HCEC 1CT (cell line): ENCODE measurements at regions not wholly inside any gene's neighbourhood (a gene's known extent, or its start where the extent isn't known, plus 50 kb on each side); places are given as distances from the start of the nearest gene placed in this dataset.

ENCODE experiments used
- DNase-seq: peaks from one replicate; pipeline ENCODE4 v3.0.0-alpha.2; 2017

DNA sequence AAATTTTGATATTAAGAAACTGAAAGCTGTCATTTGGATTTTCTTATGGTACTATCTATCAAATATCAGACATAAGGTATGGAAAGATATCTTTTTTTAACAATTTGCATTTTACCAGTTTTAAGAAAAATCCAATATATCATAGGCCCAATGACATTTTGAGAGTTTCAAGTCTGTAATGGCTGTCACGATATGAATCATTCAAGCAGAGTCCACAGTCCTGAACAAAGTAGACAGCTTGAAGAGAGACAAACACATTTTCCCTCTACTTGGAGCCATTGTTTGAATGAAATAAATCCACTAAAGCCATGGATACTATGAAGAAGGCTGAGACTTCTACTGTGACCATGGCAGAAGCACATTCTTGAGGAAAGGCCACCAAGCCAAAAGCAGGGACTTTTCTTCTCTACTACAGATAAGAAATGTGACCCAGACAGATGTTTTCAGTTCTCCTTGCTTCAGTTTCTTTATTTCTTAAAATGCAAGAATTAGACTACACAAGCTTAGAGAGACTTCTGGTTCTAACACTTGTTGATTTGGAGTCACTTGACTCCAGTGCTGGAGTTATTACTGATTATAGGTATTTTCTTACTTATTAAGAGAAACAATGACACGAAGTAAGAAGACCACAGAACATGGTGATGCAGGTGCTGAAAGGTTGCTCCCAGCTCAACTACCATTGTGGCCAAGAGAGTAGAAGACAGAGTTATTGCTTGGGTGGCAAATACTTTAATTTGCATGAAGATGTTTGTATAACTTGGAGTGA, 429.1 kb downstream of the KIF20B start:
- no peak for DNase-seq

DNA sequence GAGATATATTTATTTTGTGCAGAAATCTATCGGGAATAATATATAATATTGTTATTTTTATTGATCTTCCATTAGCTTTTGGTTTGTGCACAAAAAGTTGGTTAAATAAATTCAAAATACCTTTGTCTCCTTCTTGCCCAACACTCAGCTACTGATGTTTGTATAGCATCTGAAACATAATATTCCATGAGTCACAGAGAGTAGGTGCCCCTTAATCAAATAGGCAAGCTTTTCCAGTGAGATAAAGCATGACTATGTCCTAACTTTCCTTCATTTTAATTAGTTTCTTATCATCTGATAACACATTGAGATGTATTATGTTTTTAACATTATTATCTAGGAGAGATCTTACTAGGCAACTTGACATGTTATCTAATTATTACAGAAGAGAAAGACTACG, 432.2 kb downstream of the KIF20B start:
- DNase-seq: no peak

DNA sequence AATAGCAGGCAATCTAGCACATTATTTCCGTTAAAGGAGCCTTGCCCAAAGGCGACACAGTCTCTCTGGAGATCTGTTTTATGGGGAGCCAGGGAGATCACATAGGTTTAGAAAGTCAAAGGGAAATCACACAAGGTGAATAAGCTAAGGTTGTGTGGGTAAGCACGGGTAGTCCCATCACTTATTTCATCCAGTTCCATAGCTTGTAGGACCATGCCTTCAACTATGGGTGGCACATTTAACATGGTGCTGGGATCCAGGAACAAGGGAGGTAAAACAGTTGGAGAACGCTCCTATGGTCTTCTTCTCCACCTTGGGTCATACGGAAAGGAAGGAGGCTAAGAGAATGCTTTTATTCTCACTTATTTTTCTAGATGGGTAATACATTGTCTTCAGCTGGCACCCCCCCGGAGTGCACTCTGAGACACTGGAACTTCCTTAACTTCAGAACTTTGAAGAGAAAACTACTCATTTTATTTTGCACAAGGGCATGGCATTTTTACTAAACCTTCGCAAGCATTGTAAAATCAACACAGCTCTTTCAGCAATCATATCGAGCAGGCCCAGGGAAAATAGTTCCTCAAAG, 435.4 kb downstream of the KIF20B start:
- DNase-seq: no peak

DNA sequence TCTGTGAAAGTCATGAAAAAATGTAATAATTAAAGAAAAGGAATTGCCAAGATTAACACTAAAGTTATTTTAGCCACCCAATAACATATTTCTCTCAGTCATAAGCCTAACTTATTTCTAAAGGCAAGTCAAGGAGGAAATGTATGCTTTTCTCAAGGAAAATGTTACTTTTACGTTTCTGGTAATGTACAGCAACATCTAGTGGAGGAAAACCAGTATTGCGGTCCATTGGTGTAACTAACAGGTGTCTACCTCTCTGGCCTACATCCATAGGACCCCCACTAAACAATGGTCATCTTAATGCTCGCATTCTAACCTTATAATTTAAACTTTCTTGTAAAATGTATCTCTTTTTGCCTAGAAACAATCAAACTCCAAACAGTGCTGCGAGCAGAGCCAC, 437.5 kb downstream of the KIF20B start:
- DNase-seq: peak; percentile 9

DNA sequence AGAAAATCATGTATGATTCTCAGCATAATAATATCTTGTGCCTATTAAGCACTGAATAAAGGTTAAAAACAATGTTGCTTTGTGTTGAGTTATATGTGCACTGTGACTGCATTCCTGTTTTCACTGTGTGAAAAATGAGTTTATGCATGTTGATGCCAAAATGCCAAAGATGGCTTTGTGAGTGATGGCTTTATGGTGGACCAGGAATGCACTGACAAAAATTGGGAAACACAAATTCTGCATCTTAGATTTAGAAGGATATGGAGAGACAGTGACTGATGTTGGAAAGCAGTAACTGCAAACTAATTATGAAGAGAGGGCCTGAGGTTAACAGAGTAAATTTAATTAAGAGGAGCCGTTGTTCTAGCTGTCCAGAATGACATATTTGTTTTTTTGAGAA, 440.4 kb downstream of the KIF20B start:
- DNase-seq: no peak

DNA sequence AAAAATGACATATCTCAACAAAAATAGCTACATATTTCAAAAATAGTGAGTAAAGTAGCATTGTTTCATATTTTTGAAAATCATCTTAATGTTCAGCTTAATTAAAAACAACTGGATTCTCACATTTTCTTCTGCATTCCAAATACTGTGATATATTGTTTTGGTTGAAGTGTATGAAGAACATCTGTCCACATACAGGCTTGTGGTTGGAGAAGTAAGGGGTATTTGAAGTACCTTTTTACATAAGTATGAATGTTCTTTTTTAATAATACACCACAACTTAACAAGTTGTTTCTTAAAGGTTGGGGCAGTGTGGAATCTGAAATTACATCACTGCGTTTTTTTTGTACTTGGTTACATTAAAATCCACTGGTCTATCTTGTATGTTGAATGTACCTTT, 442.5 kb downstream of the KIF20B start:
- no peak for DNase-seq

DNA sequence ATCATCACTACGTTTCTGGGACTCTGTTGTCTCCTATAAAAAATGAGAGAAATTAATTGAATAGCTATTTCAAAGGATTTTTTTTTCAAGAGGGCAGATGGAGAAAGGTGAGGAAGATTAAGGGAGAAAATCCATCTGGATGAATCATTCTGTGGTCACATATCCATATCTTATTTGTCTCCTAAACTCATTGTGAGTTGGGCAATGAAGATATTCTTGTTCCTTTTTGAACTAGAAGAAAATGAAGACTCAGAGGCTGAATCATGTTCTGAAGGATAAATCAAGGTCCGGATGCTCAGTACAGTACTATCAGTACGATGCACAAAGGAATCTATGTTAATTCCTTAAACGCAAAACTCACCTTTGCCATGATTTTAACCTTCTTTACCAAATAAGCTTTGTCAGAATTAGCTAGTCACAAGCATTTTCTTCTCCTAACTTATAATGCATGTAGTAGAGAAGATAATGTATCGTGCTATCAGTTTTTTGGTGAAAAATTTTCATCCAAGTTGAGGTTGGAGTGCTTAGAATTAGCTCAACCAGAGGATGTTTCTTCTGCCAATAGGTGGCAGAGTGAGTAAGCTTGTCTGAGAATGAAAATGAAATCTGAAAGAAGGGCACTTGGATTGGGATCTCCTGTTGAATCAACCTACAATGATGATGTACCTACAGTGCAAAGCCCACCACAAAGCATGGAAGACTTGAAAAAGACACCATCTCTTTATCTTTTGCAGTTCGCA, 446.9 kb downstream of the KIF20B start:
- peak; percentile 64 for DNase-seq

DNA sequence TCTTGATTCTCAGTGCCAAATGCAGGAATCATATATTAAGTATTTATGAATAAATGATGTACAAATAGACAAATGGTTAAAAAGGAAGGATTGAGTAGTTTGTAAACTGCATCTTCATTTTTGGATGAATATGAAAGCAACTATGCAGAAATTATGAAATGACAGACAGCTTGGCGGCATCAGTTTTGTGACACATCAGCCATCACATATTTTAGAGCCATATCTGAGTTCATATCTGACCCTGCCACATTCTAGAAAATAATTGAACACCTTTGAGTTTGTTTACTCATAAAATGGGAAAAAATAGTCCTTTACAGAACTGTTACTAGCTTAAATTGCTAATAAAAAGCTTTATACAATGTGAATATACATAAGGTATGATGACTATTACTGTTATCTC, 448.2 kb downstream of the KIF20B start:
- DNase-seq: no peak

DNA sequence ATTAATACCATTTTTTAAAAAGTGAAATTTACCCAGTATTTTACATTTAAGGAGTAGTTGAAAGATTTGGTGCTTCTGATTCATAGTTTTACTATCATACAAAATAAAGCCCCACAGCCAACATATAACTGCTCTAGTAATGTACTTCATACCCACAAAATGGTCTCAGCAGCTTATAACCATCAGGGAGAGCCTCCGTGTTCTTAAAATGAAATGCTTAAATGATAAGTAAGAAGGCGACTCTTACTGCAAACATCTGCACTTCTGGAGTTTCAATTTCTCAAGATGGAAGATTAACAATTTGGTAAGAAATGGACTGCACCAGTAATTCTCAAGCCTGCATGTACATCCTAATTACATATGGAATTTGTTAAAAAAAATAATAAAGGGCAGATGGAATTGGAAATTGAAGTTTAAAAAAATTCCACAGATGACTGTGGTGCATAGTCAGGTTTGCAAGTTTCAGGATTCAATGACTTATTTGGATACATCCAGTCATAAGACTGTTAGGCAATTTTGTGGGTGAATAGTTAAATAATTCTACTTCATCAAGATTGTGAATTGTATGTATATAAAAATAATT, 461.0 kb downstream of the KIF20B start:
- peak; percentile 91 for DNase-seq

DNA sequence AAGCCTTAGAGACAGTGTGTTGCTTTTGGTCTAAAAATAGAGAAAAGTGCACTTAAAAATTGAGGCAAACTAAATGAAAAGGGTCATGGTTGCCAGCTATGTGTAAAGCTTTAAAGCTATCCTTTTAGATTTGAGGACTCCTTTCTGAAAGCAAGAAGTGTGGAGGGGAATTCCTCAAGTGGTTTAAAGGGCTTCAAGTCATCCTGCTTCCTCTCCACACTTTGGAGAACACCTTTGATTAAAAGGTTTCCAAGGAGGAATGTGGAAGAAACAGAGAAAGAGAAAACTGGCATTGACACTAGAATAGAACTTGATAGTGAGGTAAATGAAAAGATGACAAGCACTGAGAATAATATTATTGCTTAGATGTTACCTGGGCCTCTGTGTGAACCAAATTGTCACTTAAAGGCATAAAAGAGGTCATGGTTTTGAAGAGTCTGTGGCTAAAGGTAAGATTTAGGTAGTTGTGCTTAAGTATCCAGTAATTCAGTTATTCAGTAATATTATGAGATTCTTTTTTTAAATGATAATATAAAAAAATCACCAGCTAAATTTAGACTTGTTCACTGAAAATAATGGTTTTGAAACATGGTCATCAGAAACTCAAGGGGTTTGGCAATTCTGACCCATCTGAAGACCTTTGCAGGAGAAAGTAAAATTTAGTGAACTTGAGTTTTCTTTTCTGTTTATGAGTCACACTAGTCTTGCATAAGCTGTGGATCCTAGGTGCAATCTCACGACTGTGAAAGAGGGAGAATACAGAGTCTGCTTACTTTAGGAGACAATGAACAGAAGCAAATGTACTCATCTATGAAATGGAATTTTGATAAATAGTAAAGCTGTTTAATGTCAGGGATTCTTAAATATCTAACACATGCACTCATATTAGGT, 466.0 kb downstream of the KIF20B start:
- peak; percentile 86 for DNase-seq

DNA sequence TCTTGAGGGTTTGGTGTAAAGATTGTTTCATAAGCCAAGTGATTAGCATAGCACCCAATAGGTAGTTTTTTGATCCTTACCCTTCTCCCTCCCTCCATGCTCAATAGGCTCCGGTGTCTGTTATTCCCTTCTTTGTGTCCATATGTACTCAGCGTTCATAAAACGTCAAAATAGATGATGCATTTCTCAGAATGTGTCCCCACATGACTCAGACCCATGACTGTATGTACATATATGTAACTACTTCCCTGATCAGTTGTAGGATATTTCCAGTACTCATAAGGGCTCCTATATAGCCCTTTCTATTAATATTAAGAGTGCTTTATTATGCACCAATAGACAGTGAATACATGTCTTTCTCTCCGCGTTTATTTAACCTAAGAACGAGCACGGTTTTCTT, 466.9 kb downstream of the KIF20B start:
- DNase-seq: peak; percentile 24

DNA sequence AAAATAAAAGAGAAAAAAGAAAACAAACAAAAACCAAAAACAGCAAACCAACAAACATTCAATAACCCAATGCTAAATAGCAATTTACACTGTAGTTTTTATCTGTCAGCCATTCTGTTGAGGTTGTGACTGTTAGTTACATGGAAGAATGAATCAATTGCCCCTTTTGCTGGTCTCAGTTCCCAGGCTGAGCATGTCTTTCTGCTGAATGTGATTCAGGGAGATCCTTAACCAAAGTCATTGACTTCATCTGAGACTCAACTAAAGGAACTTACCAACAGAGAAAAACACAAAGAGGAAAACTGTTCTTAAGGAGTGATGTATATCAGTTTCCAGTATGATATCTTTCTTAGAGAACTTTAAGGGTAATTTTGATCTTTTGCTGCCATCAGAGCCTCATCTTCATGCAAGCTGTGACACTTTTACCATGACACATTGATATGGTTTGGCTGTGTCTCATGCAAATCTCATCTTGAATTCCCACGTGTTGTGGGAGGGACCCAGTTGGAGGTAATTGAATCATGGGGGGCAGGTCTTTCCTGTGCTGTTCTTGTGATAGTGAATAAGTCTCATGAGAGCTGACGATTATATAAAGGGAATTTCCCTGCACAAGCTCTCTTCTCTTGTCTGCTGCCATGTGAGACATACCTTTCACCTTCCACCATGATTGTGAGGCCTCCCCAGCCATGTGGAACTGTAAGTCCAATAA, 469.8 kb downstream of the KIF20B start:
- no peak for DNase-seq

DNA sequence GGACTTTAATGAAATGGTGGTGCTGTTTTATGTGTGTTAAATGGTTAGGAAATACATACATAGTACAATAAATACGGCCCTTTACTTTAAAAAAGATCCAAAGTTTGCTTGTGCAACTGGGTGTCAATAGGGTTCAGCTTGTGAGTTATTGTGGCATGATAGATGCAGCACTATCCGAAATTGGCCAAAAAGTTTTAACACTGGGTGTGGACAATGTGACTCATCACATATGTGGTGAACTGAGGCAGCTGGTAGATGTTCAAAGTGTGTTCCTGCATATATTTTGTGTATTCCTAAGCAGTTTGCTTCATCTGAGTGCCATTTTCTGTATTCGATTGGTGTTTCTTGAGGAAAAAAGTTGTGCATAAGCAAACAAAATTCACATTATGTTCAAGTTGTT, 473.1 kb downstream of the KIF20B start:
- no peak for DNase-seq

DNA sequence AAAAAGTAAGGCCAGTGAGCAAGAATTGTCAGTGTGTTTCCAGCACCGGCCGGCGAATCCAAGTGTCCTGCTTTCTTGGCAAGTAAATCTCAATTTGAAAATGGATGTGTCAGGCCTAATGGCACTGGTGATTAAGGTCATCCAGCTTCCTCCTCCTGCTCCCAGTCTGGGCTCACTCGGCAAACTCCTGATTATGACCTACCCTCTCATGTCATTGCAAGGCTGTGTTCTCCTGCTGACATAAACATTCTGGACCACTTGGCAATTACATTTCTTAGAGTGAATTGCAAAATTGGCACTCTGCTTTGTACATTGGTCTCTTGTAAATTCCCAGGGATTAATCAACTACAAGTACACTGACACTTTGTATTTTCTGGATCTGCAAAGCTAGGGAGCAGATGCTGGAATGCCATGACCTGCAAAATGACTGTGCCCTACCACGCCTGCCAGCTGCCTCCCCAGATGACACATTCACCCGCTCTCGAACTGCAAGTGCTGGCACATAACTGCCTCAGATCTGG, 473.8 kb downstream of the KIF20B start:
- DNase-seq: peak; percentile 32

DNA sequence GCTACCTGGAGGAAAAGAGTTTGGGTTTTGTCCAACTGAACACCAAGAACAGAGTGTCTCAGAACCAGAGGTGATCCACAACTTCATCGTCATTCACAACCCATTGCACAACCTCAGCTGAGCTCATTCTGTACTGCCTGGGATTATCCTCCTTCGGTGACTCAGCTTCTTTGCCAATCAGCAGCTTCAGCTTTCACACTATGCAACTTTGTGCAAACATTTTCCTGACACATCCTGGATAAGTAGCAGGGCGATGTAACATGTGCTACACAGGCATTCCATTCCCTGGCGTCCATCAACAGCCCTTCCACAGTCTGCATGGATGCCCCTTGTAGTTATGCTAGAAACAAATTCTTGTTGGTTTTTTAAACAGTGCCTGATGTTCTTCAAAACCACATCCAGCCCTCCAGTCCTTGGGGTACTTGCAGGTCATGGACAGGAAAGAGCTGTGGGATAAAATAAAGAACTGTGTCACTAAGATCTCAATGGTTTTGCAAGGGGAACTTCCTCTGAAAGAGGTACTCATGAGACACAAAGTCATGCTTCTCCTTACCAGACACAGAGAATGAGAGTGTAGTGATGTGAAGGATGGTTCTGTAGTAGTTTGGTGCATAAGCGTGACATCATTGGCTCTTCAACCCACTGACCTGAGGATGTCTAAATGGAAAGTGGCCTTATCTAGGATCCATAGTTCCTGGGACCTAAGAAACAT, 478.5 kb downstream of the KIF20B start:
- DNase-seq: peak; percentile 98

DNA sequence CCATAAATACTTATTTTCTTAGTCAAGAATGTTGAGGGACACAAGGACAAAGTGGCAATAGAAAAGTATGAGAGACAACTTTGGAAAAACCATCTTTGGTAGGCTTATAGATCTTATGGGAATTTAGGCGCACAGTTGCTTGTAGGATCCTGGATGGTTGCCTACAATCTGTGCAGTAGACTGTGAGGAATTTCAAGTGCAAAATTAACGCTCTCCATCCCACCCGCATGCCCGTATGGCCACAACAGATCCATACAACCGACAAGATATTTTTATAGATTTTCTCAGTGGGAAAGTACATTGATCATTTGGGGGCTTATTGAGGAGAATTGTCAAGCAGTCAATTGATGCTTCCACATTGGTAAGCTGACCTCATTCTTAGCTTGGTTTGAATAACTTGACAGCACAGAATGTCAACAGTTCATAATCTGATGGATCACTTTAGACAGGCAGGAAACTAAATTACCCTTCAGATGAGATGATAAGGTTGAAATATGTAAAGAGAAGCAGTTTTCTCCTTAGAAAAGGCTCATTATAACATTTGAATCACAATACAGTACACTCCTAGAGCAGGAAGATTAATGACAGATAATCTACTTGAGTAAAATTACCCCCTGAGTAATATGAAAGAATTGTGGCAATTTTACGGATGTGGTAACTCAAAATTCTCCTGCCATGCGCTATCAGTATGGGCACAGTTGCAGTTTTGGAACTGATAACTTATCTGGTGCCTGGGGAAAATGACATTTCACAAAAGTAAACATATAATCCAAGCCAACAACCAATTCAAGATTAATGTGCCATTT, 479.7 kb downstream of the KIF20B start:
- no peak for DNase-seq

DNA sequence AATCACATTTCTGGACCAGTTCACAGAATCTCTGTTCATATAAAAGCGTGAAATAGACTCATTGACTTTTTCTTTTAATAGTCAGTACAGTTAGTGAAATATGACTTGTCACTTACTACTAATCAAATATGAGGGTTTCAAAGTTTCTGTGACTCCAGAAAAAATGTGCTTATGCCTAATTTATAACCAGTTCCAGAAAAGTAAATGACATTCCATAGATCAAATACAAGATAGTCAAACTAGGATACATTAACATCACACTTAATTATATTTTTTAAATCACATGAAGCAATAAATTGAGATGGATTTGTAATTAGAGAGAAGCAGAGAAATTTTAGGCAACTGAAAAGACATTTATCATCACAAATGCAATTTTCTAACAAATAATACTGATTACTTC, 491.4 kb downstream of the KIF20B start:
- DNase-seq: no peak

DNA sequence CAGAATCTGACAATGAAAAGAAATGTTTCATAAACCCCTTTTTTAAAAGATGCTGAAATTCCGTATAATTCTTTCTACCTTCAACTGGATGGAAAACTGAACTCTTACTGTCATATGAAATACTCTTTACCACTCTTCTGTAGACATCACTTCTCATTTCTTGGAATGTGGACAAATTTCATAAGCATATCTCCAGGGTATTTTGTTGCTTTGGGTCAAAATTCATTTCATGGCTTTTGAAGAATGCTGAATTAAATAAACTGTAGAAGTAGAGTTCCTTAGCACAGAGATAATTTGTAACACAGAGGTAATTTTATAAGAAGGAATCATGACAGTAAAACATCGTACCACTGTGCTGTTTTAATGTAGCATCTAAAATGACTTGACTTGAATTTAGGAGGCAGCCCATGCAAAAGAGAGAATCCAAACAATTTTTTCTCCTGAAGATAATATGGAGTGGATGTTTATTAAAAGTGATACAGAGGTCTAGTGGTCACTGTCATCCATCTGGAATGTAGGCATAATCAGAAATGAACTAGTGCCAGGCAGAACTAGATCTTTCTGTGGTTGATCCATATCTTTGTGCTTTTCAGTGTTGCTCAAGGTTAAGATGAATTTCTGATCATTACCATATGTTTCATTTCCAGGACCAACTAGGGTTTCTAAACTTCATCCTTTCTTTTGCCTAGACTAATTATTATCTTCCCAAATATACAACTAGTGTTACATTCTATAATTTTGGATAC, 492.0 kb downstream of the KIF20B start:
- peak; percentile 79 for DNase-seq

DNA sequence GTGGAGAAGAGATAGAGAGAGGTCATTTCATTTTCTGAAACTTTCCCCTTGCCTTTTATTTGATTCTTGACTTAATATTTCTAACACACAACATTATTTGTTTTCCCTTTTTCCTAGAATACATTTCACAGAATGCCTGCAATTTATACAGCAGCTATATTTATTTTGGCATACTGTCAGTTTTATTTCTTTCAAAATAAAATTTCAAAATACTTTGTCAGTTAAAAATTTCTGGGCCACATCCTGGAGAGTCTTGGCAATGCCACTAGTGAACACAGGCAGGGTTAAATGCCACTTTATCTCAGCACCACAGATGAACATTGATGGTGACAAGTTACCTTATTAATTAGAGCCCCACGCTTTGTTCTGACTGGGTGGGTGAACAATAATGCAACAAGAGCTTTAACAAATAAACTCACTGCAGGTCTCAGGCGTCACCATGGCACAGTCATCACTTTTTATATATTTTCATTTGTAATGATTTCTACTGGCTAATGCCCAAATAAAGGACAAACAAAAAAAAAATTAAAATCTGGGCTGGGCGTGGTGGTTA, 494.0 kb downstream of the KIF20B start:
- DNase-seq: no peak
